ENCODE measurements at regions not wholly inside any gene's neighbourhood (a gene's known extent, or its start where the extent isn't known, plus 50 kb on each side); places are given as distances from the start of the nearest gene placed in this dataset.
A peak's percentile ranks its signal among the peaks of the same experiment; 100 is the strongest.

GRCh38 chr1:101653482-101653946 is 343.2 kb downstream of the OLFM3 start:
- peak in 1 of 2 donors; percentile 46 for TF ChIP-seq CTCF (IDR thresholded peaks at IDR 0.05)
- Histone ChIP-seq H3K4me1 (no peaks in the 10 kb centered on the region), H3K36me3 (no peaks in the 10 kb centered on the region), H3K27ac (no peak overlapping the region), H3K4me3 (no peak overlapping the region), H3K9me3 (peaks cover 0 to 14% of the 10 kb centered on the region in 2 donors), H3K27me3 (no peaks in the 10 kb centered on the region)
- DNase-seq (ENCODE audit: low spot score), result no peak

GRCh38 chr1:101664726-101665125 is 332.0 kb downstream of the OLFM3 start:
- no peak for TF ChIP-seq CTCF (IDR thresholded peaks at IDR 0.05)
- DNase-seq (ENCODE audit: low spot score), result no peak

GRCh38 chr1:101667761-101668160 is 329.0 kb downstream of the OLFM3 start:
- no peak for TF ChIP-seq CTCF (IDR thresholded peaks at IDR 0.05)
- no peak for DNase-seq (ENCODE audit: low spot score)
- no peaks in the 10 kb centered on the region for H3K36me3 ChIP-seq
- H3K27ac ChIP-seq, result no peak overlapping the region
- H3K4me3 ChIP-seq, result no peak overlapping the region
- no peaks in the 10 kb centered on the region for H3K4me1 ChIP-seq
- H3K9me3 ChIP-seq, result no peaks in the 10 kb centered on the region
- no peaks in the 10 kb centered on the region for H3K27me3 ChIP-seq

More at GRCh38 chr1:101664726-101665125, 332.0 kb downstream of the OLFM3 start:
- Histone ChIP-seq H3K36me3 (no peaks in the 10 kb centered on the region), H3K27me3 (no peaks in the 10 kb centered on the region), H3K9me3 (peaks cover 0 to 9% of the 10 kb centered on the region in 2 donors), H3K4me3 (no peak overlapping the region), H3K27ac (no peak overlapping the region), H3K4me1 (no peaks in the 10 kb centered on the region)

- Histone ChIP-seq H3K4me3 (no peak overlapping the region), H3K9me3 (no peaks in the 10 kb centered on the region), H3K27me3 (no peaks in the 10 kb centered on the region), H3K27ac (no peak overlapping the region), H3K4me1 (peaks cover 0 to 15% of the 10 kb centered on the region in 2 donors), H3K36me3 (no peaks in the 10 kb centered on the region)
- DNase-seq (ENCODE audit: low spot score), result no peak
- no peak for TF ChIP-seq CTCF (IDR thresholded peaks at IDR 0.05)
Observed at GRCh38 chr1:101683136-101683535, 313.6 kb downstream of the OLFM3 start.

GRCh38 chr1:101683561-101683960 is 313.2 kb downstream of the OLFM3 start:
- DNase-seq (ENCODE audit: low spot score), result no peak
- H3K9me3 ChIP-seq, result no peaks in the 10 kb centered on the region
- H3K27ac ChIP-seq, result no peak overlapping the region

More at GRCh38 chr1:101683561-101683960, 313.2 kb downstream of the OLFM3 start:
- H3K36me3 ChIP-seq, result no peaks in the 10 kb centered on the region
- H3K4me1 ChIP-seq, result peaks cover 0 to 15% of the 10 kb centered on the region in 2 donors
- H3K27me3 ChIP-seq, result no peaks in the 10 kb centered on the region
- no peak for TF ChIP-seq CTCF (IDR thresholded peaks at IDR 0.05)
- no peak overlapping the region for H3K4me3 ChIP-seq
